ENCODE measurements at regions not wholly inside any gene's neighbourhood (a gene's known extent, or its start where the extent isn't known, plus 50 kb on each side); places are given as distances from the start of the nearest gene placed in this dataset.

- BruUV-seq (replicated peaks), result no TSS peak
- no peaks in the 10 kb centered on the region for H3K9me1 ChIP-seq (replicated peaks; ENCODE audit: control insufficient read depth, extremely low read depth, insufficient read depth, low read length)
- no peaks in the 10 kb centered on the region for H3K79me2 ChIP-seq (ENCODE audit: control insufficient read depth, insufficient read depth, low read length)
- TF ChIP-seq CTCF (IDR thresholded peaks at IDR 0.05; ENCODE audit: extremely low read depth in 1 of 2, insufficient read depth in 1 of 2, low read depth in 1 of 2, low read length in 2 of 2) (no peak), GATA2 (IDR thresholded peaks at IDR 0.05; ENCODE audit: insufficient read depth, insufficient read length, low read depth, low read length) (no peak), MAX (IDR thresholded peaks at IDR 0.05; ENCODE audit: insufficient read depth, insufficient read length) (no peak), POLR2AphosphoS5 (IDR thresholded peaks at IDR 0.05; ENCODE audit: insufficient read depth, low read depth, low read length) (no peak), FOS (IDR thresholded peaks at IDR 0.05; ENCODE audit: borderline replicate concordance, insufficient read depth, low read length) (no peak), EZH2 (IDR thresholded peaks at IDR 0.05; ENCODE audit: borderline replicate concordance, low read depth, low read length, severe bottlenecking) (no peak), JUN (IDR thresholded peaks at IDR 0.05; ENCODE audit: borderline replicate concordance, insufficient read depth, insufficient read length, low read depth) (no peak), POLR2A (IDR thresholded peaks at IDR 0.05; ENCODE audit: low read depth, low read length) (no peak), MYC (IDR thresholded peaks at IDR 0.05; ENCODE audit: low read depth, low read length) (no peak)
- H4K20me1 ChIP-seq (replicated peaks; ENCODE audit: control insufficient read depth, extremely low read depth, insufficient read depth, low read length), result no peaks in the 10 kb centered on the region
- H3K9me3 ChIP-seq (replicated peaks; ENCODE audit: control insufficient read depth, insufficient read depth, low read length), result no peaks in the 10 kb centered on the region
- no peak for DNase-seq (ENCODE audit: low read depth, low spot score)
- POLR2A ChIA-PET, result no interaction called here
- no peak overlapping the region for H3K27ac ChIP-seq (ENCODE audit: insufficient read depth, low read depth, low read length)
- H3K4me2 ChIP-seq (ENCODE audit: insufficient read depth, low read length), result no peak overlapping the region
- no peak overlapping the region for H2AFZ ChIP-seq (ENCODE audit: low read depth, low read length)
- no peaks in the 10 kb centered on the region for H3K36me3 ChIP-seq (ENCODE audit: control insufficient read depth in 2 of 2, extremely low read depth in 1 of 2, insufficient read depth in 2 of 2, low read length in 2 of 2)
- H3K9ac ChIP-seq (replicated peaks; ENCODE audit: extremely low read depth, insufficient read depth, low read length), result no peak overlapping the region
- H3K4me3 ChIP-seq (replicated peaks in 1 of 3; ENCODE audit: insufficient read depth in 1 of 3, low read depth in 1 of 3, low read length in 3 of 3), result no peak overlapping the region
- intact Hi-C loops (cut with micrococcal nuclease), result no loop called here
- no peak for FAIRE-seq
- CTCF ChIA-PET, result no interaction called here
- H3K4me1 ChIP-seq (ENCODE audit: control insufficient read depth, extremely low read depth, insufficient read depth, low read length), result no peaks in the 10 kb centered on the region
- H3K27me3 ChIP-seq (ENCODE audit: control insufficient read depth in 2 of 2, insufficient read depth in 2 of 2, low read length in 2 of 2), result no peaks in the 10 kb centered on the region
- dilution Hi-C loops (cut with MboI; ENCODE audit: extremely low pct_ligation_motif_present, low sequenced_read_pairs), result no loop called here
Measured at GRCh38 chr9:1366276-1366675, 316.1 kb downstream of the DMRT2 start.

Data from endothelial cell of umbilical vein (primary cell).